ENCODE measurements at regions not wholly inside any gene's neighbourhood (a gene's known extent, or its start where the extent isn't known, plus 50 kb on each side); places are given as distances from the start of the nearest gene placed in this dataset.

- TF ChIP-seq CTCF (IDR thresholded peaks at IDR 0.05), result no peak
- no peak for TF ChIP-seq ZFX (IDR thresholded peaks at IDR 0.05; ENCODE audit: borderline replicate concordance)
Observed at GRCh38 chr1:57947471-57947870, 523.6 kb upstream of the DAB1 start.

DNA sequence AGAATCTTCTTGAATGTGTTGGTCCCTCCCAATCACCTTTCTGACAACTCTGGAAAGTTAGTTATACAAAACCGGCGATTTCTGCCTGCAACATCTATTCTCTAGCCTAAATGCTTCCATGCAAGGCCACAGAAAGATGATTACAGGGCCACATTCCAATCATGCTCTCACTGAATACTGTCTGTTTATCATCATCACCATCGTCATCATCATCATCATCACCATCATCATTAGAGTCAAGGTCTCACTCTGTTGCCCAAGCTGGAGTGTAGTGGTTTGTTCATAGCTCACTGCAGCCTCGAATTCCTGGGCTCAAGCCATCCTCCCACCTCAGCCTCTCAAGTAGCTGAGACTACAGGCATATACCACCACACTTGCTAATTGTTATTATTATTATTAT lies 521.2 kb upstream of the DAB1 start:
- no peak for TF ChIP-seq ZFX (IDR thresholded peaks at IDR 0.05; ENCODE audit: borderline replicate concordance)
- no peak for TF ChIP-seq CTCF (IDR thresholded peaks at IDR 0.05)
- H3K27ac ChIP-seq, result no peak overlapping the region

More at GRCh38 chr1:57947471-57947870, 523.6 kb upstream of the DAB1 start:
- no peak overlapping the region for H3K27ac ChIP-seq

DNA sequence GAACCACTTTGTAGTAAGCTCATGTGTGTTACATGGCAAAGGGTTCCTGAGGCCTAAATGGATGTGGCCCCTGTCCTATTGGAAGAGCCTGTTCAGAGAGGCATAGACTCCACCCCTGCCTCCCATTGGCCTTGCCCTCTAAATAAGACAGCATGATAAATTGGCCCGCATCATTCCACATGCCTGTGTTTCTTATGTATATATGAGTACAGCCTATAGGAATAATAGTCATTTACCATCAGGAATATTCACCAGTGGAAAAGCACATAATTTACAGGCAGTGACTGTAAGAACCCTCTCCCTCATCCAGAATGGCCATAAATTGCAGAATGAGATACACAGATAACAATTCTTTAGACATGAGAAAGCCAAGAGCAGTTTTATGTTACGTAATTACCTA lies 519.5 kb upstream of the DAB1 start:
- no peak overlapping the region for H3K27ac ChIP-seq
- TF ChIP-seq CTCF (IDR thresholded peaks at IDR 0.05), result no peak
- TF ChIP-seq ZFX (IDR thresholded peaks at IDR 0.05; ENCODE audit: borderline replicate concordance), result no peak

DNA sequence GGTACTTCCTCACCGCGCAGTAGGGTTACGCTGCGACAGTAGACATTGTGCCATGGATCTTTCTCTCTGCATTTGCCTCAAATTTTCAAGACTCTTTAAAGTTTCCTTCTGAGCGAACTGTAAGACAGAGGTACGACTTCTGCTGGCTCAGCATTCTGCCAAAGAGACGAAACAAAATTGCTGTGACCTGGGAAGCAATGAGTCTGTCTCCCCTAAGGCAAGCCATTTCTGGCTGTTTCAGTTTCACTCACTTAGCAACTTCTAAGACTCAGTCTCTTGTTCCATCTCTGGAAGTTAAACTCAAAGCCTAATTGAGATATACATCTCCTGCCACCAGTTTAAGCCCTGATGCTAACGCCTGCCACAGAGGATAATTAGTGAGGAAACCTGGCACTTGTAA lies 510.9 kb upstream of the DAB1 start:
- TF ChIP-seq ZFX (IDR thresholded peaks at IDR 0.05; ENCODE audit: borderline replicate concordance) (no peak), CTCF (IDR thresholded peaks at IDR 0.05) (no peak)
- H3K27ac ChIP-seq, result no peak overlapping the region

- no peak for TF ChIP-seq ZFX (IDR thresholded peaks at IDR 0.05; ENCODE audit: borderline replicate concordance)
- TF ChIP-seq CTCF (IDR thresholded peaks at IDR 0.05), result no peak
- H3K27ac ChIP-seq, result no peak overlapping the region
Observed at GRCh38 chr1:57927003-57927402, 503.1 kb upstream of the DAB1 start.

GRCh38 chr1:57926025-57926552 lies 502.2 kb upstream of the DAB1 start:
- TF ChIP-seq ZFX (IDR thresholded peaks at IDR 0.05; ENCODE audit: borderline replicate concordance) (no peak), CTCF (IDR thresholded peaks at IDR 0.05) (no peak)

DNA sequence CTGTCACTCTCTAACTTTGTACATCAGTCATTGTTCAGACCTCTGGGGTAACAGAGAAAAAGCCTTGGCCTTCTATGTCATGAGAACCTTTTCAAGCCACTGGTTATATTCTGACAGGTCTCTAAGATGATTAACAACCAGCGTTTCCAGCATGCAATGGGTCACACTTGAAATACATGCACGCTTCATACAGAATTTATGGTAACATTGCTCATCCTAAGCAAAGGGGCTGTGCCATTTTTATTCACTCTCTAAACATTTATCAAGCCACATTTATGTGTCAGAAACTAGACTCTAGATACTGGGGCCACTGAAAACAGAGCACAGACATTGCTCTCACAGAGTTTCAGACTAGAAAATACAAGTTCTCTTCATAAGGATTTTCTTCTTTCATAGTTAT lies 501.4 kb upstream of the DAB1 start:
- TF ChIP-seq ZFX (IDR thresholded peaks at IDR 0.05; ENCODE audit: borderline replicate concordance) (no peak), CTCF (IDR thresholded peaks at IDR 0.05) (no peak)
- H3K27ac ChIP-seq, result no peak overlapping the region

More at GRCh38 chr1:57926025-57926552, 502.2 kb upstream of the DAB1 start:
- H3K27ac ChIP-seq, result no peak overlapping the region

Measured in 22Rv1 (cell line).